ENCODE measurements at regions not wholly inside any gene's neighbourhood (a gene's known extent, or its start where the extent isn't known, plus 50 kb on each side); places are given as distances from the start of the nearest gene placed in this dataset.

- TF ChIP-seq EZH2 (IDR thresholded peaks at IDR 0.05; ENCODE audit: low read length, missing control alignments) (no peak), CTCF (conservative IDR thresholded peaks at IDR 0.05 in 1 of 2, IDR thresholded peaks at IDR 0.05 in 1 of 2; ENCODE audit: low read depth in 1 of 2, low read length in 2 of 2) (no peak)
These were observed 172.7 kb upstream of the CTNNB1 start for GRCh38 chr3:41026394-41027177.

Data from fibroblast of lung (primary cell).